Esophagus muscularis mucosa (tissue), 4 donors: ENCODE measurements at regions not wholly inside any gene's neighbourhood (a gene's known extent, or its start where the extent isn't known, plus 50 kb on each side); places are given as distances from the start of the nearest gene placed in this dataset.

Experiments
- DNase-seq: peaks from one replicate; pipeline ENCODE4 v3.0.0-alpha.2; 2017; ENCODE audit errors: extremely low spot score
- H3K27ac ChIP-seq, 4 donors: fragments of 200-600 bp; sonication (generic); replicated peaks in 1 of 4; 1 replicate in 3 of 4; 2 replicates in 1 of 4; pipeline ENCODE4 v1.5.1; 2016 to 2019; ENCODE audit warnings: mild to moderate bottlenecking in 1 of 4
- H3K27me3 ChIP-seq, 4 donors: fragments of 200-600 bp; sonication (generic); one replicate each; pipeline versions ENCODE4 v1.5.1 to v1.6.0; 2016 to 2019
- H3K36me3 ChIP-seq, 4 donors: fragments of 200-600 bp; sonication (generic); one replicate each; pipeline ENCODE4 v1.5.1; 2016 to 2019
- H3K4me1 ChIP-seq, 4 donors: fragments of 200-600 bp; sonication (generic); one replicate each; pipeline ENCODE4 v1.5.1; 2016 to 2019
- H3K4me3 ChIP-seq, 4 donors: fragments of 200-600 bp; sonication (generic); 1 replicate in 2 of 4; 2 replicates in 2 of 4; pipeline ENCODE4 v1.5.1; 2016 to 2019; ENCODE audit warnings: mild to moderate bottlenecking in 4 of 4, moderate library complexity in 1 of 4
- H3K9me3 ChIP-seq, 4 donors: fragments of 200-600 bp; sonication (generic); 1 replicate in 3 of 4; 2 replicates in 1 of 4; pipeline ENCODE4 v1.5.1; 2016 to 2019
- EP300 ChIP-seq: sonication (generic); formaldehyde crosslinking; IDR thresholded peaks from one replicate; pipeline ENCODE4 v1.6.1; 2017; ENCODE audit warnings: antibody characterized with exemption
- POLR2A ChIP-seq: fragments of 450-650 bp; IDR thresholded peaks from one replicate; pipeline ENCODE4 v1.6.1; 2017; ENCODE audit warnings: antibody characterized with exemption, moderate library complexity, mild to moderate bottlenecking, low read depth
- POLR2AphosphoS5 ChIP-seq, 2 donors: sonication (generic); formaldehyde crosslinking; IDR thresholded peaks; one replicate each; pipeline ENCODE4 v1.6.1; 2017; ENCODE audit warnings: antibody characterized with exemption in 2 of 2
- WGBS: methylation state at CpG from one replicate; pipeline ENCODE4 v1.1.5; 2018; 5-methylcytosine and 5-hydroxymethylcytosine counted together
- intact Hi-C: fragments of 100-400 bp; cut with DNase I; formaldehyde crosslinking; loops from one replicate; pipeline ENCODE4 v1.15.1; 2023
- TF ChIP-seq, protein P1 (sequence below), 3 experiments: fragments of 200-600 bp in 2 of 3; fragments of 450-650 bp in 1 of 3; sonication (generic) in 2 of 3; IDR thresholded peaks; one replicate each; pipeline ENCODE4 v1.5.1; 2017 to 2019; ENCODE audit warnings: antibody characterized with exemption in 3 of 3, mild to moderate bottlenecking in 2 of 3, moderate library complexity in 1 of 3

DNA sequence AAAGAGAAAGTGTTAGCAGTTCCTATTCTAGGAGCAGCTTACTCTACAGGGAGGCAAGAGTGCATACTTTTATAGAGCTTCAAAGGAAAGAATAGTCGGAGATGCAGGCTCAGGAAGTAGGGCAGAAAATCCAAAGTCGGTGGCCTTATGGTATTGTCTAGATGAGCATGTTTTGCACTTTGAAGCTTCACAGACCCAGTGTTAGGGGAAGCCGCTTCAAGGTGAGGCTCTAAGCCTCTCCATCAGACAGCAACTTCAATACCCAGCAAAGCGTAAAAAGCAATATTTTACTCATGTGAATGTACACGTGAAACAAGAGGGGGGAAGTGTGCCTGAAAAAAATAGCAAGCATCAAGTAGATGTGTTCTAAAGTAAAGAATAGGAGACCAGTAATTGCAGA, 125.6 kb upstream of the RASGRP1 start:
- TF ChIP-seq, protein P1, sequence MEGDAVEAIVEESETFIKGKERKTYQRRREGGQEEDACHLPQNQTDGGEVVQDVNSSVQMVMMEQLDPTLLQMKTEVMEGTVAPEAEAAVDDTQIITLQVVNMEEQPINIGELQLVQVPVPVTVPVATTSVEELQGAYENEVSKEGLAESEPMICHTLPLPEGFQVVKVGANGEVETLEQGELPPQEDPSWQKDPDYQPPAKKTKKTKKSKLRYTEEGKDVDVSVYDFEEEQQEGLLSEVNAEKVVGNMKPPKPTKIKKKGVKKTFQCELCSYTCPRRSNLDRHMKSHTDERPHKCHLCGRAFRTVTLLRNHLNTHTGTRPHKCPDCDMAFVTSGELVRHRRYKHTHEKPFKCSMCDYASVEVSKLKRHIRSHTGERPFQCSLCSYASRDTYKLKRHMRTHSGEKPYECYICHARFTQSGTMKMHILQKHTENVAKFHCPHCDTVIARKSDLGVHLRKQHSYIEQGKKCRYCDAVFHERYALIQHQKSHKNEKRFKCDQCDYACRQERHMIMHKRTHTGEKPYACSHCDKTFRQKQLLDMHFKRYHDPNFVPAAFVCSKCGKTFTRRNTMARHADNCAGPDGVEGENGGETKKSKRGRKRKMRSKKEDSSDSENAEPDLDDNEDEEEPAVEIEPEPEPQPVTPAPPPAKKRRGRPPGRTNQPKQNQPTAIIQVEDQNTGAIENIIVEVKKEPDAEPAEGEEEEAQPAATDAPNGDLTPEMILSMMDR (IDR thresholded peaks at IDR 0.05): no peak
- TF ChIP-seq EP300: no peak
- no peak for TF ChIP-seq POLR2AphosphoS5 (IDR thresholded peaks at IDR 0.05)
- no peak for TF ChIP-seq POLR2A
- Histone ChIP-seq H3K4me3 (no peak overlapping the region), H3K27ac (no peak overlapping the region), H3K9me3 (no peaks in the 10 kb centered on the region), H3K36me3 (no peaks in the 10 kb centered on the region), H3K4me1 (no peaks in the 10 kb centered on the region), H3K27me3 (no peaks in the 10 kb centered on the region)
- 93% methylated on average over 5 of the region's 5 CpGs for WGBS
- no peak for DNase-seq
- intact Hi-C loops: no loop called here

DNA sequence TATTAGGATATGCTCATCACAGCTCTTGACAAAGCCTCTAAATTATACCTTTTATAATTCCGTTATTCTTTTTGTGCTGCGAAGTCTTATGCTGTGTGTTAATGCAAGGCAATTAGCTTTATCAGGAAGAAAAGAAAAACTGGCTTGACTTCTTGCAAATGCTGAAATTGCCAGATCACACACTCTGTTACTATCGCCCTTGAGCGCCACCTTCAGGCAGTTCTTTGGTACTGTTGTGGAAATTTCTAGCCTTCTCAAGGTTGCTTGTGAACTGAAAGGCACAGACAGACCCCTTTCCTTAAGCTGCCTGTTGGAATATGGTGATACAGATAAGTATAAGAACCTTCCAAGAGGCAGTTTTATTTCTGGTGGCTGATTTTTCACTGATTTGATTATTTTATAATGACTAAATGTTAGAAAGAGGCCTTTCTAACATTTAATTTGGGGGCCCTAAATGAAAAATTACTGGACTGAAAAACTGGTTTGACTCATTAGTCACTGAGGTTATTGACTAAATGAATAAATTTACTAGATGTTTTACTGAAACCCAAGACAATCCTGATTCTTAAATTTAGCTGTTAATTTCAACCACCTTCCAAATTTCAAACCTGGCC, 126.2 kb upstream of the RASGRP1 start:
- WGBS: 36% methylated on average over 4 of the region's 4 CpGs
- intact Hi-C loops: no loop called here
- no peaks in the 10 kb centered on the region for H3K27me3 ChIP-seq
- H3K4me3 ChIP-seq: no peak overlapping the region
- no peak overlapping the region for H3K27ac ChIP-seq
- H3K36me3 ChIP-seq: no peaks in the 10 kb centered on the region
- no peak for DNase-seq
- no peaks in the 10 kb centered on the region for H3K9me3 ChIP-seq
- no peaks in the 10 kb centered on the region for H3K4me1 ChIP-seq
- TF ChIP-seq, protein P1 (IDR thresholded peaks at IDR 0.05): peak; percentile 63 to 74 (median 64)
- no peak for TF ChIP-seq EP300

DNA sequence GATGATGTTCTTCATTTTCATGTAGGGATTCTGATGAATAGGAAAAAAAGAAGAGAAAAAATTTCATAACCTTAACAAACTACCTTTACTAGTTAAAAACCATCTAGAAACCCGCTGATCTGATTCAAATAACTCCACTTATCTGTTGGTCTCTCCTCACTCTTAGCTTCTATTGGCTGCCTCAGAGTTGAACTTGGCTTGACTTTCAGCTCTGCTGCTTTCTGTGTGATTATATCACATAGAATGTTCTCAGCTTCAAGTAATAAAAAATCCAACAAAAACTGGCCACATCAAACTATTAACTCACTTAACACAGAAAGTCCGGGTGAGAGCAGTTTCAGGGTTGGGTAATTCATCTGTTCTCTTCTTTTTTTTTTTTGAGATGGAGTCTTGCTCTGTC, 126.8 kb upstream of the RASGRP1 start:
- 86% methylated on average over 2 of the region's 2 CpGs for WGBS
- H3K9me3 ChIP-seq: no peaks in the 10 kb centered on the region
- TF ChIP-seq POLR2AphosphoS5 (IDR thresholded peaks at IDR 0.05) (no peak), EP300 (no peak), POLR2A (no peak)
- TF ChIP-seq, protein P1 (IDR thresholded peaks at IDR 0.05): no peak
- no peaks in the 10 kb centered on the region for H3K4me1 ChIP-seq
- H3K27me3 ChIP-seq: no peaks in the 10 kb centered on the region
- H3K27ac ChIP-seq: no peak overlapping the region
- H3K4me3 ChIP-seq: no peak overlapping the region
- no peaks in the 10 kb centered on the region for H3K36me3 ChIP-seq
- intact Hi-C loops: no loop called here
- no peak for DNase-seq

DNA sequence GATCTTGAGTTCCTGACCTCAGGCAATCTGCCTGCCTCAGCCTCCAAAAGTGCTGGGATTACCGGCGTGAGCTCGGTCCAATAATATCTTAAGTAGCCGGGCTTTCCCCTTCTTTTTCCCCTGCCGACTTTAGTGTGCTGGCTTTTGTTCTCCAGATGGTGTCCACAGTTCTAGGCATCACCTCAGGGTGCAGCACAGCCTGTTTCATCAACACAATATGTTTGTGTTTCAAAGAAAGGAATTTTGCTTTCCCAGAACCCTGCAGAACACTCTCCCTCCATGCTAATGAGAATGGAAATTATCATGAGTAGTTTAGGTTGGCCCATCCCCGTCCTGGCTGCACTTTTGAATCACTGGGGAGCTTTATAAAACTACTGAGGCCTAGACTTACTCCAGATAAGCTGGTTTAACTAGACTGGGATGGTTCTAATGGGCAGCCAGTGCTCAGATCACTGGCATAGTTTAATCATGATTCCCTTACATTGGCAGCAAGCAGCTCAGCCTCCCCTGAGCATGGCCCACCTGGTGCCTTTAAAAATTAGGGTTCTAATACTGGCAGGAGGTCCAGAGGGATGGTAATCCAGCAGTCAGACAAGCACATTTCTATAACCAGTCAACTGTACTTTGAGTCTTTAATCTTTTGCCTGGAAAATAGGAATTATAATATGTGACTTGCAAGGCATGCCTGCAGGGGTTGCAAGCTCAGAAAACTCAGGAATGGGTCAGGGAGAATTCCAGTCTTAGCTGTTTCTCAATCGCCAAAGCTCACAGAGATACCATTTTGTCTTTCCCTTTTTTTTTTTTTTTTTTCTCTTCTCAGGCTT, 127.6 kb upstream of the RASGRP1 start:
- no peak overlapping the region for H3K27ac ChIP-seq
- H3K4me3 ChIP-seq: no peak overlapping the region
- TF ChIP-seq EP300 (no peak), POLR2A (no peak), POLR2AphosphoS5 (IDR thresholded peaks at IDR 0.05) (no peak)
- TF ChIP-seq, protein P1 (IDR thresholded peaks at IDR 0.05): no peak
- DNase-seq: no peak
- no peaks in the 10 kb centered on the region for H3K36me3 ChIP-seq
- intact Hi-C loops: no loop called here
- no peaks in the 10 kb centered on the region for H3K4me1 ChIP-seq
- H3K27me3 ChIP-seq: no peaks in the 10 kb centered on the region
- no peaks in the 10 kb centered on the region for H3K9me3 ChIP-seq
- WGBS: 87% methylated on average over 7 of the region's 7 CpGs

DNA sequence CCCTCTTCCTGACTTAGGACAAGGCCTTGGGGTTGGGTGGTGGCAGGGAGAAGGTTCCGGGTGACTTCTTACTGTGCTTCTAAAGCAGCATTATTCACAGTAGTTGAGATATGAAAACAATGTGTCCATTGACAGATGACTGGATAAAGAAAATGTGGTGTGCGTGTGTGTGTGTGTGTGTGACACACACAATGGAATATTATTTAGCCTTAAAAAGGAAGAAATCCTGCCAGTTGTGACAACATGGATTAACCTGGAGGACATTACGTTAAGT, 128.1 kb upstream of the RASGRP1 start:
- DNase-seq: no peak
- no peaks in the 10 kb centered on the region for H3K36me3 ChIP-seq
- no peak overlapping the region for H3K27ac ChIP-seq
- TF ChIP-seq EP300 (no peak), POLR2AphosphoS5 (IDR thresholded peaks at IDR 0.05) (no peak), POLR2A (no peak)
- TF ChIP-seq, protein P1 (IDR thresholded peaks at IDR 0.05): no peak
- intact Hi-C loops: no loop called here
- no peaks in the 10 kb centered on the region for H3K9me3 ChIP-seq
- H3K4me3 ChIP-seq: no peak overlapping the region
- H3K4me1 ChIP-seq: no peaks in the 10 kb centered on the region
- WGBS: 90% methylated on average over 3 of the region's 3 CpGs
- H3K27me3 ChIP-seq: no peaks in the 10 kb centered on the region
